ENCODE measurements at regions not wholly inside any gene's neighbourhood (a gene's known extent, or its start where the extent isn't known, plus 50 kb on each side); places are given as distances from the start of the nearest gene placed in this dataset.
"Not testable (repeated sequence)": the region's sequence is repeated elsewhere in the genome, so short reads cannot be mapped to it uniquely, and the experiment has no call there.

GRCh38 chr3:110938629-110939028, 133.0 kb upstream of the NECTIN3 start:
- Histone ChIP-seq H3K9ac (no peak overlapping the region), H3K36me3 (ENCODE audit: insufficient read depth) (no peaks in the 10 kb centered on the region), H3K4me2 (no peak overlapping the region), H3K4me1 (ENCODE audit: low read depth, poor library complexity, severe bottlenecking) (no peaks in the 10 kb centered on the region), H4K20me1 (ENCODE audit: insufficient read depth) (no peaks in the 10 kb centered on the region), H3K27ac (no peak overlapping the region), H3K27me3 (ENCODE audit: insufficient read depth, low read depth) (no peaks in the 10 kb centered on the region), H3K79me2 (ENCODE audit: insufficient read depth, low read depth) (no peaks in the 10 kb centered on the region), H2AFZ (ENCODE audit: low read depth) (no peak overlapping the region), H3K4me3 (IDR thresholded peaks at IDR 0.05; ENCODE audit: insufficient read depth, low read depth, low read length) (no peak overlapping the region)
- TF ChIP-seq CTCF (conservative IDR thresholded peaks at IDR 0.05; ENCODE audit: low read depth, low read length): no peak

- Histone ChIP-seq H3K4me2 (no peak overlapping the region), H2AFZ (ENCODE audit: low read depth) (no peak overlapping the region), H3K4me3 (IDR thresholded peaks at IDR 0.05; ENCODE audit: insufficient read depth, low read depth, low read length) (no peak overlapping the region), H3K4me1 (ENCODE audit: low read depth, poor library complexity, severe bottlenecking) (no peaks in the 10 kb centered on the region), H3K27me3 (ENCODE audit: insufficient read depth, low read depth) (no peaks in the 10 kb centered on the region), H3K79me2 (ENCODE audit: insufficient read depth, low read depth) (no peaks in the 10 kb centered on the region), H3K27ac (no peak overlapping the region), H3K36me3 (ENCODE audit: insufficient read depth) (no peaks in the 10 kb centered on the region), H3K9ac (no peak overlapping the region), H4K20me1 (ENCODE audit: insufficient read depth) (no peaks in the 10 kb centered on the region)
- no peak for TF ChIP-seq CTCF (conservative IDR thresholded peaks at IDR 0.05; ENCODE audit: low read depth, low read length)
Measured at GRCh38 chr3:110940055-110940454, 131.6 kb upstream of the NECTIN3 start.

GRCh38 chr3:110944782-110945181, 126.8 kb upstream of the NECTIN3 start:
- no peaks in the 10 kb centered on the region for H4K20me1 ChIP-seq (ENCODE audit: insufficient read depth)
- no peak overlapping the region for H2AFZ ChIP-seq (ENCODE audit: low read depth)
- no peak overlapping the region for H3K4me3 ChIP-seq (IDR thresholded peaks at IDR 0.05; ENCODE audit: insufficient read depth, low read depth, low read length)
- no peaks in the 10 kb centered on the region for H3K27me3 ChIP-seq (ENCODE audit: insufficient read depth, low read depth)
- H3K4me1 ChIP-seq (ENCODE audit: low read depth, poor library complexity, severe bottlenecking): no peaks in the 10 kb centered on the region
- no peak overlapping the region for H3K4me2 ChIP-seq
- no peak overlapping the region for H3K27ac ChIP-seq
- no peaks in the 10 kb centered on the region for H3K79me2 ChIP-seq (ENCODE audit: insufficient read depth, low read depth)
- TF ChIP-seq CTCF (conservative IDR thresholded peaks at IDR 0.05; ENCODE audit: low read depth, low read length): no peak
- H3K36me3 ChIP-seq (ENCODE audit: insufficient read depth): no peaks in the 10 kb centered on the region
- H3K9ac ChIP-seq: no peak overlapping the region

GRCh38 chr3:110946810-110947209, 124.8 kb upstream of the NECTIN3 start:
- Histone ChIP-seq H3K4me2 (no peak overlapping the region), H3K4me1 (ENCODE audit: low read depth, poor library complexity, severe bottlenecking) (no peaks in the 10 kb centered on the region), H2AFZ (ENCODE audit: low read depth) (no peak overlapping the region), H3K36me3 (ENCODE audit: insufficient read depth) (no peaks in the 10 kb centered on the region), H3K9ac (no peak overlapping the region), H3K27ac (no peak overlapping the region), H3K79me2 (ENCODE audit: insufficient read depth, low read depth) (no peaks in the 10 kb centered on the region), H4K20me1 (ENCODE audit: insufficient read depth) (no peaks in the 10 kb centered on the region), H3K27me3 (ENCODE audit: insufficient read depth, low read depth) (no peaks in the 10 kb centered on the region), H3K4me3 (IDR thresholded peaks at IDR 0.05; ENCODE audit: insufficient read depth, low read depth, low read length) (no peak overlapping the region)
- TF ChIP-seq CTCF (conservative IDR thresholded peaks at IDR 0.05; ENCODE audit: low read depth, low read length): no peak

GRCh38 chr3:110949194-110949593, 122.4 kb upstream of the NECTIN3 start:
- H2AFZ ChIP-seq (ENCODE audit: low read depth); H3K27me3 ChIP-seq (ENCODE audit: insufficient read depth, low read depth); H3K79me2 ChIP-seq (ENCODE audit: insufficient read depth, low read depth); H4K20me1 ChIP-seq (ENCODE audit: insufficient read depth); H3K36me3 ChIP-seq (ENCODE audit: insufficient read depth); H3K4me3 ChIP-seq (IDR thresholded peaks at IDR 0.05; ENCODE audit: insufficient read depth, low read depth, low read length); H3K27ac ChIP-seq; H3K4me1 ChIP-seq (ENCODE audit: low read depth, poor library complexity, severe bottlenecking); H3K9ac ChIP-seq; H3K4me2 ChIP-seq: not testable (repeated sequence)
